ENCODE measurements at regions not wholly inside any gene's neighbourhood (a gene's known extent, or its start where the extent isn't known, plus 50 kb on each side); places are given as distances from the start of the nearest gene placed in this dataset.

- TF ChIP-seq, protein P1, sequence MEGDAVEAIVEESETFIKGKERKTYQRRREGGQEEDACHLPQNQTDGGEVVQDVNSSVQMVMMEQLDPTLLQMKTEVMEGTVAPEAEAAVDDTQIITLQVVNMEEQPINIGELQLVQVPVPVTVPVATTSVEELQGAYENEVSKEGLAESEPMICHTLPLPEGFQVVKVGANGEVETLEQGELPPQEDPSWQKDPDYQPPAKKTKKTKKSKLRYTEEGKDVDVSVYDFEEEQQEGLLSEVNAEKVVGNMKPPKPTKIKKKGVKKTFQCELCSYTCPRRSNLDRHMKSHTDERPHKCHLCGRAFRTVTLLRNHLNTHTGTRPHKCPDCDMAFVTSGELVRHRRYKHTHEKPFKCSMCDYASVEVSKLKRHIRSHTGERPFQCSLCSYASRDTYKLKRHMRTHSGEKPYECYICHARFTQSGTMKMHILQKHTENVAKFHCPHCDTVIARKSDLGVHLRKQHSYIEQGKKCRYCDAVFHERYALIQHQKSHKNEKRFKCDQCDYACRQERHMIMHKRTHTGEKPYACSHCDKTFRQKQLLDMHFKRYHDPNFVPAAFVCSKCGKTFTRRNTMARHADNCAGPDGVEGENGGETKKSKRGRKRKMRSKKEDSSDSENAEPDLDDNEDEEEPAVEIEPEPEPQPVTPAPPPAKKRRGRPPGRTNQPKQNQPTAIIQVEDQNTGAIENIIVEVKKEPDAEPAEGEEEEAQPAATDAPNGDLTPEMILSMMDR (conservative IDR thresholded peaks at IDR 0.05; ENCODE audit: low read depth in 2 of 2): no peak
- TF ChIP-seq CREB1 (CRISPR knock-in tag; IDR thresholded peaks at IDR 0.05; ENCODE audit: low read depth) (no peak), REST (IDR thresholded peaks at IDR 0.05; ENCODE audit: unreplicated experiment) (no peak), EZH2 (IDR thresholded peaks at IDR 0.05; ENCODE audit: low read depth, unreplicated experiment) (no peak), POLR2AphosphoS5 (IDR thresholded peaks at IDR 0.05; ENCODE audit: low read depth) (no peak), EZH2phosphoT487 (IDR thresholded peaks at IDR 0.05; ENCODE audit: unreplicated experiment) (no peak), JUNB (IDR thresholded peaks at IDR 0.05; ENCODE audit: unreplicated experiment) (no peak)
- TF ChIP-seq, protein P2, sequence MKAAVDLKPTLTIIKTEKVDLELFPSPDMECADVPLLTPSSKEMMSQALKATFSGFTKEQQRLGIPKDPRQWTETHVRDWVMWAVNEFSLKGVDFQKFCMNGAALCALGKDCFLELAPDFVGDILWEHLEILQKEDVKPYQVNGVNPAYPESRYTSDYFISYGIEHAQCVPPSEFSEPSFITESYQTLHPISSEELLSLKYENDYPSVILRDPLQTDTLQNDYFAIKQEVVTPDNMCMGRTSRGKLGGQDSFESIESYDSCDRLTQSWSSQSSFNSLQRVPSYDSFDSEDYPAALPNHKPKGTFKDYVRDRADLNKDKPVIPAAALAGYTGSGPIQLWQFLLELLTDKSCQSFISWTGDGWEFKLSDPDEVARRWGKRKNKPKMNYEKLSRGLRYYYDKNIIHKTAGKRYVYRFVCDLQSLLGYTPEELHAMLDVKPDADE (IDR thresholded peaks at IDR 0.05): no peak
Observed at GRCh38 chrX:83630662-83631061, 122.6 kb downstream of the POU3F4 start.
